ENCODE measurements at regions not wholly inside any gene's neighbourhood (a gene's known extent, or its start where the extent isn't known, plus 50 kb on each side); places are given as distances from the start of the nearest gene placed in this dataset.

- in situ Hi-C loops (cut with MboI; ENCODE audit: low sequenced_read_pairs in 4 of 4): no loop called here
- DNase-seq (no peak), ATAC-seq (peak in 1 of 2 donors; percentile 23)
- TF ChIP-seq POLR2A (IDR thresholded peaks at IDR 0.05) (no peak), CTCF (IDR thresholded peaks at IDR 0.05 in 4 of 5, conservative IDR thresholded peaks at IDR 0.05 in 1 of 5) (no peak)
- H3K4me3 ChIP-seq: no peak overlapping the region
- intact Hi-C loops (cut with DNase I; ENCODE audit: low total_unique reads): no loop called here
- no peaks in the 10 kb centered on the region for H3K27me3 ChIP-seq
- H3K9me3 ChIP-seq: no peaks in the 10 kb centered on the region
- peaks cover 38 to 46% of the 10 kb centered on the region in 2 donors for H3K4me1 ChIP-seq
- H3K36me3 ChIP-seq: no peaks in the 10 kb centered on the region
- H3K27ac ChIP-seq: peak overlapping the region in 3 of 4 donors; percentile 16 to 41 (median 23)
Measured at GRCh38 chr5:124677374-124678351, 68.8 kb downstream of the ZNF608 start.

DNA sequence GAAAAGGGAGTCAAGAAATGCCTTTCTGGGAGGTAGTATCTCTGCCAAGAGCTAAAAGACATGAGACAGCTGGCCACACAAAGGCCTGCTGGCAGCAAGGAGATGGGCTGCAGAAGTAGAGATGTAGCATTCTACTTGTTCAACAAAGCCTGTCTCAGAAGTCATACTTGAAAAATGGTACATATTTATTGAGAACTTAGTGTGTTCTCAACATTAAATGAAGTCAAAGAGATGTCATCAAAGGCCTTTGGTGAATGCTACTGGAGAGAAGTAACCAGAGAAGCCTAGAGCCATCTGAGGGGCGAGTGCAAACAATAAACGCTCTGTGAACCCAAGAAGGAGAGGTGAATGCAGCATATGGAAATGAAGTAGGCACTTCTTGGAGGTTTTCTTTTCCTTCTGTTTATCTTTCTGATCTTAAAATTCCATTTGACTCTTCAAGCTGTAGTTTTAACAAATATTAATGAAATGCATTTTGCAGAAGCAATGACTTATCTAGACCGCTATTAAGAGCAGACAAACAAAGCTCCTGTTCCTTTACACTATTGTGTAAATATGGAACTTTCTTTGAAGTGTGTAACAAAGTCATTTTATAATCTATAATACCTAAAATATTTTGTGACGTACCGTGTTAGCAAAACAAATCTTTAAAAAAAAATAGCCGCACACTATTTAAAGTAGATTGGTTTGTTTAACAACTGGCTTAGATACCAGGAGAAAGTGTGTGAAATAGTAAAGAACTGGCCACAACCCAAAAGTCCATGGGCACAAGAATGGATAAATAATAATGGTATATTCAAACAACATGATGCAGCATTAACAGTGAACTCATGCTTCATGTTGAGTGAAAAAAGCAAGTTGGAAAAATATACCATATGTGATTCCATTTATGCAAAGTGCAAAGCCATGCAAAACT, 70.2 kb downstream of the ZNF608 start:
- in situ Hi-C loops (cut with MboI; ENCODE audit: low sequenced_read_pairs in 4 of 4): no loop called here
- ATAC-seq (peak in 1 of 2 donors; percentile 33), DNase-seq (no peak)
- Histone ChIP-seq H3K36me3 (no peaks in the 10 kb centered on the region), H3K27ac (peak overlapping the region in 1 of 4 donors; percentile 25), H3K4me1 (peaks cover 50 to 61% of the 10 kb centered on the region in 2 donors), H3K9me3 (no peaks in the 10 kb centered on the region), H3K27me3 (no peaks in the 10 kb centered on the region), H3K4me3 (no peak overlapping the region)
- intact Hi-C loops (cut with DNase I; ENCODE audit: low total_unique reads): no loop called here
- TF ChIP-seq CTCF (IDR thresholded peaks at IDR 0.05 in 4 of 5, conservative IDR thresholded peaks at IDR 0.05 in 1 of 5): no peak
- TF ChIP-seq POLR2A (IDR thresholded peaks at IDR 0.05): no peak

GRCh38 chr5:124671193-124671592, 75.2 kb downstream of the ZNF608 start:
- no peak for DNase-seq
- in situ Hi-C loops (cut with MboI; ENCODE audit: low sequenced_read_pairs in 4 of 4) (no loop called here), intact Hi-C loops (cut with DNase I; ENCODE audit: low total_unique reads) (no loop called here)
- no peaks in the 10 kb centered on the region for H3K27me3 ChIP-seq
- H3K36me3 ChIP-seq: no peaks in the 10 kb centered on the region
- H3K4me3 ChIP-seq: no peak overlapping the region
- H3K9me3 ChIP-seq: no peaks in the 10 kb centered on the region
- no peak for ATAC-seq
- TF ChIP-seq CTCF (IDR thresholded peaks at IDR 0.05 in 4 of 5, conservative IDR thresholded peaks at IDR 0.05 in 1 of 5) (no peak), POLR2A (IDR thresholded peaks at IDR 0.05) (no peak)
- H3K27ac ChIP-seq: no peak overlapping the region
- peaks cover 48 to 56% of the 10 kb centered on the region in 2 donors for H3K4me1 ChIP-seq

GRCh38 chr5:124670722-124671184, 75.7 kb downstream of the ZNF608 start:
- Histone ChIP-seq H3K27ac (no peak overlapping the region), H3K9me3 (no peaks in the 10 kb centered on the region), H3K36me3 (no peaks in the 10 kb centered on the region), H3K4me3 (no peak overlapping the region), H3K4me1 (peaks cover 44 to 56% of the 10 kb centered on the region in 2 donors), H3K27me3 (no peaks in the 10 kb centered on the region)
- intact Hi-C loops (cut with DNase I; ENCODE audit: low total_unique reads): no loop called here
- no peak for ATAC-seq
- TF ChIP-seq POLR2A (IDR thresholded peaks at IDR 0.05) (no peak), CTCF (IDR thresholded peaks at IDR 0.05 in 4 of 5, conservative IDR thresholded peaks at IDR 0.05 in 1 of 5) (no peak)
- DNase-seq: no peak
- in situ Hi-C loops (cut with MboI; ENCODE audit: low sequenced_read_pairs in 4 of 4): no loop called here

All from gastrocnemius medialis (tissue), 4 donors.